HG03135 (cell line): ENCODE measurements at regions not wholly inside any gene's neighbourhood (a gene's known extent, or its start where the extent isn't known, plus 50 kb on each side); places are given as distances from the start of the nearest gene placed in this dataset.
"Not testable (repeated sequence)": the region's sequence is repeated elsewhere in the genome, so short reads cannot be mapped to it uniquely, and the experiment has no call there.

ENCODE experiments used
- ATAC-seq: cut with Tn5 transposase; IDR thresholded peaks from one replicate; pipeline ENCODE4 v1.9.1; 2021; ENCODE audit warnings: mild to moderate bottlenecking, moderate library complexity; ENCODE audit not compliant: unreplicated experiment

- ATAC-seq = no peak
Observed at GRCh38 chr19:30228835-30229524, 143.2 kb upstream of the ZNF536 start.

GRCh38 chr19:30229525-30230174 lies 142.5 kb upstream of the ZNF536 start:
- no peak for ATAC-seq

GRCh38 chr19:30231408-30232318 lies 140.5 kb upstream of the ZNF536 start:
- ATAC-seq = no peak

DNA sequence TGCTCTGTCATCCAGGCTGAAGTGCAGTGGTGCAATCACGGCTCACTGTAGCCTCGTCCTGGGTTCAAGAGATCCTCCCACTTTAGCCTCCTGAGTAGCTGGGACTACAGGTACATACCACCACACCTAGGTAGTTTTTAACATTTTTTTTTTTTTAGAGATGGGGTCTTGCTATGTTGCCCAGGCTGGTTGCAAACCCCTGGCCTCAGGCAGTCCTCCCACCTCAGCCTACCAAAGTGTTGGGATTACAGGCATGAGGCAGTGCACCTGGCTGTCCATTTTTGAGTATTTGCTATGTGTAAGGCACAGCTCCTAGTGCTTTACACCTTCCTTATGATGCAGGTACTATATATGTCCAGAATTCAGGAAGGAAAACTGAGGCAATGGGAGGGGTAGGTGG lies 138.8 kb upstream of the ZNF536 start:
- no peak for ATAC-seq

DNA sequence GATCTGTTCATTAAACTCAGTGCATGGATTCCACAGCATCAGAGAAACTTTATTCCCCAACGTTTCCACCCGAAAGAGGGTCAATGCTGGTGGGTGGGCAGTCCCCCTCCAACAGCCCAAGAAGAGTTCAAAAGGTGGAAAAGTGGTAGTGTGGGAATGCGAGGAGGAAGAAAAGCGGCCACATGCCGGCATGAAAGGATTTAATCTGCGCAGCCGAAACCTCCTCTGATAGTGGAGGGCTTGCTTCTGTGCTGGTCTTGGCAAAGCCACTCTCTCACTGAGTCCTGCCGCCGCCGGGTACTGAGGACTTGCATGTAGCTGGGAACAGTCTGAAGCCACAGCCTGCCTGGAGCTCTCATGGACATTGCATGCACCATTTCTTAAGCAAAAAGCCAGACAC lies 136.2 kb upstream of the ZNF536 start:
- no peak for ATAC-seq

GRCh38 chr19:30236587-30236986 lies 135.6 kb upstream of the ZNF536 start:
- no peak for ATAC-seq

DNA sequence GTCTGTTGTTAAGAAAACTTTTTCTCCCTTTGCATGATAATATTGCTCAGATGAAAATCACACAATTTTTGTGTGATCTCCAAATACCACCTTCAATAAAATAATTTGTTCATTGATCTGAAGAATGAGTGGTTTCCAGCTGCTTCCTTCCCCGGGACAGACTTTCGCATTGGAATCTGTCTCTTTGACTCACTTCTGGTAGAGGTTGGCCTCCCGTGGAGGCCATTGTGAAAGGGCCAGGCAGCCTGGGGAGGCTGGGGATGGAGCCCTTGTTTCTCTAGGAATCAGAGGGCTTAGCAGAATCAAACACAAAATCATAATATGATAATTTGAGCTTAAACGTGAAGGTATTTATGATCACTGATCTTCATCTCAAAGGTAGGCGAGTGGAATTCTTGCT lies 135.0 kb upstream of the ZNF536 start:
- no peak for ATAC-seq

- no peak for ATAC-seq
Observed at GRCh38 chr19:30240904-30241695, 131.1 kb upstream of the ZNF536 start.

GRCh38 chr19:30244533-30244932 lies 127.7 kb upstream of the ZNF536 start:
- ATAC-seq = no peak

GRCh38 chr19:30245401-30246039 lies 126.7 kb upstream of the ZNF536 start:
- no peak for ATAC-seq

DNA sequence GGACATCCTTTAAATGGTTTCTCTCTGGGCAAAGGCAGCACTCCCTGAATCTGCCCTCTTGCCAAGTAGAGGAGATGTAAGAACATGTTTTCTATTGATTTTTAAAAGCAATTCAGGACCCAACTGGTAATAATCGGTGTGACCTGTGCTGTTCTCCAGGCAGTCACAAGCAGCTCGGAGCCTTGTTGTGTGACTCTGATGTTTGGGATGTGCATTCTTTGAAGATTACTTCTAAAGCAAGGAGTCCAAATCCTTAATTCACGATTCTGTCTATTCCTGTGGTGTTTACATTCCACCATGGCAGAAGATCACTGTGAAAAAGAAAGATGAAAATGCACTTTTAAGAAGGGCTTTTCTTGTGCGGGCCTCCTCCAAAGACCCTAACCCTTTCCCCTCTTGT lies 122.3 kb upstream of the ZNF536 start:
- ATAC-seq = no peak

DNA sequence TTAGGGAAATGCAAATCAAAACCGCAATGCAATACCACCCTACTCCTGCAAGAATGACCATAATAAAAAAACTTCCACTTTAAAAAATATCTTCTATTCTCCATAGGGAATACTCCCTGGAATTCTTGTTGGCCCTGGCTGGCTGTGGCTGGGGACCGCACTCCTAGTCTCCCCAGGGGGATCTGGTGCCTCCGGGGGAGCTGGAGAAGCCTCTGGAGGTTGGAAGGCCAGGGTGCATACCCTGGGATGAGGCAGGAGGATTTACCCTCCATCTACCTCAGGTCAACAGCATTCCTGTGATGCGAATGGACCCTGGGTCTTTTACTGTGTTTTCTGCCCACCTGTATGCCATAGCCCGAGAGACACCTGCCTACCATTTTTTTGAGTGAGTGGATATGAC lies 120.0 kb upstream of the ZNF536 start:
- no peak for ATAC-seq

- ATAC-seq = no peak
Observed at GRCh38 chr19:30253581-30253996, 118.6 kb upstream of the ZNF536 start.

GRCh38 chr19:30254158-30254557 lies 118.0 kb upstream of the ZNF536 start:
- no peak for ATAC-seq

GRCh38 chr19:30254789-30255188 lies 117.4 kb upstream of the ZNF536 start:
- ATAC-seq = no peak

DNA sequence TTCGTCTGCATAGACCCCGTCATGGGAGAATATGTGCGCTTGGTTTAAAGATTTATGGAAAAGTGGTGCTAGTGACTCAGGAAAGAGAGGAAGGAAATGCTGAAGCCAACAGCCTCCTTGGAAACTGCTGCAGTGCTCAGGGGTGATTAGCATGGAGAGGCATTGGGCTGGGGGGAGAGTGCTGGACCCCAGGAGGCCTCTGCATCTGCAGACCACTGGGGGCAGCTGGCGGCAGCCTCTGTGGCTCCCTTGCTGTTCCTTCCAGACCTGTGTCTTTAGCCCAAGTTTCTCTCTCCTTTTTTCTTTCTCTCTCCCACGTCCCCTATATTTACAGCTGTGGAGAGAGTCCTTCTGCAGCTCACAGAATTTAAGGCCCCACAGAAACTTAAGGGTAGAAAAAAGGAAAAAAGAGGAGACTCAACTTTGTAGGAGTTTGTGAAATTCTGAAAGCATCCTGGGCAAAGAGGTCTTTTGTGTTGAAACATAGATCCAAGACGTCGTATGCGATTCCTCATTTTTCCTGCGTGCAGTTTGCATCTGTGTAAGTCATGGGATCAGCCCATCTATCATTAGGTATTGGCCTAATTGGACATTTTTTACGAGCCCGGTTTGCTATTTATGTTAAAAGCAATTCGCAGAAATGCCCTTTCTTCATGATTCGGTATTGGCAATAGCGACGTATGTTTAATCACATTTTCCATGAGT lies 116.2 kb upstream of the ZNF536 start:
- no peak for ATAC-seq

DNA sequence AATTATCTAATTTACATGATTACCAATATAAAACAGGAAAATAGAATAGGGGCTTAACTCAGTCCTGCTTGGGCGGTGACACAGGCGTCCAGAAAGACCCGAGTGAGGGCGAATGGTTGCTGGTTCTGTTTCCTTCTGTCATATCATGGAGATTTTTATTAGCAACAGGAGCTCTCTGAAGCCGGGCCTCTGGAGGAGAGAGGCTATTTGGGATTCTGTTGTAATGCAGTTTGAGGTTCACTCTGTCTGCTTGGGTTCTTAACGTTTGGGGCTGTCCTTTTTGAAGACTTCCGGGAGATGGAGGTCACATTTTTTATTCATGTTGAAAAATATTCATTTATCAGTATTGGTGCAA lies 115.7 kb upstream of the ZNF536 start:
- no peak for ATAC-seq

DNA sequence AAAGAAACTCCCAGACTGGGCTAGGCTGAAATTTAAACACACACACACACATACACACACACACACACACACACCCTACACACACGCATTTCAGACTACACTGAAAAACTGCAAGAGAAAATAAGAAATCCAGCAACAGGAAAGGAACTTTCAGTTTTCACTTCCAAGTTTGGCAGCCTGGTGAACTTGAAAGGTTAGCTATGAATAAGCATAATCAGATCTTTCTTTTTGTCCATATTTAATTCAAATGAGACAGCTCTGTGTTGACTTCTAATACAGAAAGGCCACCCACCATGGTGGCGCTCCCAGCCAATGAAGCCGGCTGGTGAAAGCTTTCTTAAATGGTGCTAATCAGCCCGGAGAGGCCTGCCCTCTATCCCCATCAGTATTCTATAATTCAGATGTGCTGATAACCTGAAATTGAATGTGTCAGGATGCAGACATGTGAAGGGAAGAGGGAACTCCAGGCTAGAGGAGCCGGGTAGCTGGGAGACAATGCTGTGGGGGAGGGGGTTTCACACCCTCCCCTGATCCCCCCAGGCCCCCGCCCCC lies 108.3 kb upstream of the ZNF536 start:
- no peak for ATAC-seq

DNA sequence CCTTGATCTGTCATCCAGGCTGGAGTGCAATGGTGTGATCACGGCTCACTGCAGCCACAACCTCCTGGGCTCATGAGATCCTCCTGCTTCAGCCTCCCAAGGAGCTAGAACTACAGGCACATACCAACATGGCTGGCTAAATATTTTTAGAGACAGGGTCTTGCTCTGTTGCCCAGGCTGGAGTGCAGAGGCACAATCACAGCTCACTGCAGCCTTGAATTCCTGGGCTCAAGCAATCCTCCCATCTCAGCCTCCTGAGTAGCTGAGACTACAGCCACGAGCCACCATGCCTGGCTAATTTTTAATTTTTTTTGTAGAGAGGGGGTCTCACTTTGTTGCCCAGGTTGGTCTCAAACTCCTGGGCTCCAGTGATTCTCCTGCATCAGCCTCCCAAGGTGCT lies 106.3 kb upstream of the ZNF536 start:
- not testable (repeated sequence) for ATAC-seq

- no peak for ATAC-seq
Observed at GRCh38 chr19:30266687-30267086, 105.5 kb upstream of the ZNF536 start.
